HAP-1 (cell line): ENCODE measurements at regions not wholly inside any gene's neighbourhood (a gene's known extent, or its start where the extent isn't known, plus 50 kb on each side); places are given as distances from the start of the nearest gene placed in this dataset.

ENCODE experiments used
- DNase-seq, 2 experiments: peaks; one replicate each; pipeline ENCODE4 v3.0.0-alpha.2; 2016 to 2020; ENCODE audit warnings: low spot score in 2 of 2
- H3K27me3 ChIP-seq: fragments of 250-450 bp; sonication (Bioruptor Pico); 2 replicates; pipeline ENCODE4 v1.5.1; 2020; ENCODE audit warnings: low read depth, mild to moderate bottlenecking, moderate library complexity
- H3K36me3 ChIP-seq: fragments of 250-450 bp; sonication (Bioruptor Pico); replicated peaks from 2 replicates; pipeline ENCODE4 v1.5.1; 2020; ENCODE audit warnings: mild to moderate bottlenecking
- H3K4me1 ChIP-seq: fragments of 250-450 bp; sonication (Bioruptor Pico); 2 replicates; pipeline ENCODE4 v1.5.1; 2020; ENCODE audit warnings: mild to moderate bottlenecking
- H3K4me3 ChIP-seq: fragments of 250-450 bp; sonication (Bioruptor Pico); 2 replicates; pipeline ENCODE4 v1.5.1; 2020; ENCODE audit warnings: mild to moderate bottlenecking, moderate library complexity
- H3K9me3 ChIP-seq: fragments of 250-450 bp; sonication (Bioruptor Pico); 2 replicates; pipeline ENCODE4 v1.5.1; 2020; ENCODE audit warnings: mild to moderate bottlenecking, moderate library complexity
- in situ Hi-C: fragments of 300-500 bp; cut with MboI; formaldehyde crosslinking; loops from 3 replicates; pipeline ENCODE4 v1.14.3; 2020; ENCODE audit warnings: low sequenced_read_pairs, inconsistent platforms, mixed read lengths

- no peak overlapping the region for H3K4me3 ChIP-seq
- in situ Hi-C loops: no loop called here
- H3K36me3 ChIP-seq: no peaks in the 10 kb centered on the region
- H3K4me1 ChIP-seq: no peaks in the 10 kb centered on the region
- no peaks in the 10 kb centered on the region for H3K9me3 ChIP-seq
- DNase-seq: peak in 1 of 2 experiments; percentile 13
- no peaks in the 10 kb centered on the region for H3K27me3 ChIP-seq
These were observed 383.5 kb downstream of the TLE4 start for GRCh38 chr9:79955300-79955699.

GRCh38 chr9:79953908-79954307 lies 382.1 kb downstream of the TLE4 start:
- no peaks in the 10 kb centered on the region for H3K4me1 ChIP-seq
- H3K27me3 ChIP-seq: no peaks in the 10 kb centered on the region
- no peak overlapping the region for H3K4me3 ChIP-seq
- DNase-seq: no peak
- H3K9me3 ChIP-seq: no peaks in the 10 kb centered on the region
- in situ Hi-C loops: no loop called here
- H3K36me3 ChIP-seq: no peaks in the 10 kb centered on the region

GRCh38 chr9:79952401-79952800 lies 380.6 kb downstream of the TLE4 start:
- Histone ChIP-seq H3K4me1 (no peaks in the 10 kb centered on the region), H3K27me3 (no peaks in the 10 kb centered on the region), H3K9me3 (no peaks in the 10 kb centered on the region), H3K4me3 (no peak overlapping the region), H3K36me3 (no peaks in the 10 kb centered on the region)
- in situ Hi-C loops: no loop called here
- DNase-seq: no peak

- H3K4me3 ChIP-seq: no peak overlapping the region
- H3K4me1 ChIP-seq: peaks cover 5% of the 10 kb centered on the region; the same call in 1 of the 2 replicates
- H3K9me3 ChIP-seq: no peaks in the 10 kb centered on the region
- no peak for DNase-seq
- no peaks in the 10 kb centered on the region for H3K36me3 ChIP-seq
- in situ Hi-C loops: loop anchor here (25.0 kb wide), 1 partner anchor 91 kb away; no protein-coding TSS in a partner anchor
- H3K27me3 ChIP-seq: no peaks in the 10 kb centered on the region
These were observed 374.9 kb downstream of the TLE4 start for GRCh38 chr9:79946712-79947111.

GRCh38 chr9:79945495-79945894 lies 373.7 kb downstream of the TLE4 start:
- Histone ChIP-seq H3K4me3 (no peak overlapping the region), H3K27me3 (no peaks in the 10 kb centered on the region), H3K9me3 (no peaks in the 10 kb centered on the region), H3K36me3 (no peaks in the 10 kb centered on the region), H3K4me1 (peaks cover 5% of the 10 kb centered on the region; the same call in 1 of the 2 replicates)
- in situ Hi-C loops: loop anchor here (25.0 kb wide), 1 partner anchor 92 kb away; no protein-coding TSS in a partner anchor
- DNase-seq: no peak

GRCh38 chr9:79945016-79945415 lies 373.3 kb downstream of the TLE4 start:
- no peak overlapping the region for H3K4me3 ChIP-seq
- no peaks in the 10 kb centered on the region for H3K36me3 ChIP-seq
- DNase-seq: no peak
- peaks cover 5% of the 10 kb centered on the region; the same call in 1 of the 2 replicates for H3K4me1 ChIP-seq
- in situ Hi-C loops: loop anchor here (25.0 kb wide), 1 partner anchor 92 kb away; no protein-coding TSS in a partner anchor
- no peaks in the 10 kb centered on the region for H3K27me3 ChIP-seq
- no peaks in the 10 kb centered on the region for H3K9me3 ChIP-seq

GRCh38 chr9:79940919-79941318 lies 369.2 kb downstream of the TLE4 start:
- H3K27me3 ChIP-seq: no peaks in the 10 kb centered on the region
- H3K4me1 ChIP-seq: peaks cover 5% of the 10 kb centered on the region; the same call in 1 of the 2 replicates
- H3K36me3 ChIP-seq: no peaks in the 10 kb centered on the region
- no peak overlapping the region for H3K4me3 ChIP-seq
- no peaks in the 10 kb centered on the region for H3K9me3 ChIP-seq
- DNase-seq: no peak
- in situ Hi-C loops: loop anchor here (25.0 kb wide), 1 partner anchor 96 kb away; no protein-coding TSS in a partner anchor

- no peaks in the 10 kb centered on the region for H3K36me3 ChIP-seq
- H3K4me3 ChIP-seq: no peak overlapping the region
- H3K4me1 ChIP-seq: peaks cover 4% of the 10 kb centered on the region; the same call in 1 of the 2 replicates
- no peak for DNase-seq
- no peaks in the 10 kb centered on the region for H3K9me3 ChIP-seq
- in situ Hi-C loops: loop anchor here (25.0 kb wide), 1 partner anchor 97 kb away; no protein-coding TSS in a partner anchor
- no peaks in the 10 kb centered on the region for H3K27me3 ChIP-seq
These were observed 368.1 kb downstream of the TLE4 start for GRCh38 chr9:79939819-79940218.

GRCh38 chr9:79936336-79936735 lies 364.6 kb downstream of the TLE4 start:
- in situ Hi-C loops: loop anchor here (25.0 kb wide), 1 partner anchor 101 kb away; no protein-coding TSS in a partner anchor
- no peak for DNase-seq
- H3K4me1 ChIP-seq: no peaks in the 10 kb centered on the region; the same call in 1 of the 2 replicates
- no peak overlapping the region for H3K4me3 ChIP-seq
- no peaks in the 10 kb centered on the region for H3K36me3 ChIP-seq
- H3K9me3 ChIP-seq: no peaks in the 10 kb centered on the region
- no peaks in the 10 kb centered on the region for H3K27me3 ChIP-seq

GRCh38 chr9:79929285-79929684 lies 357.5 kb downstream of the TLE4 start:
- H3K27me3 ChIP-seq: no peaks in the 10 kb centered on the region
- H3K36me3 ChIP-seq: no peaks in the 10 kb centered on the region
- in situ Hi-C loops: loop anchor here (25.0 kb wide), 1 partner anchor 108 kb away; no protein-coding TSS in a partner anchor
- no peaks in the 10 kb centered on the region for H3K9me3 ChIP-seq
- peak in 1 of 2 experiments; percentile 78 for DNase-seq
- peaks cover 18% of the 10 kb centered on the region for H3K4me1 ChIP-seq
- H3K4me3 ChIP-seq: no peak overlapping the region

GRCh38 chr9:79928661-79929223 lies 357.0 kb downstream of the TLE4 start:
- no peak overlapping the region for H3K4me3 ChIP-seq
- H3K9me3 ChIP-seq: no peaks in the 10 kb centered on the region
- in situ Hi-C loops: loop anchor here (25.0 kb wide), 1 partner anchor 109 kb away; no protein-coding TSS in a partner anchor
- no peak for DNase-seq
- H3K4me1 ChIP-seq: peaks cover 18% of the 10 kb centered on the region
- H3K27me3 ChIP-seq: no peaks in the 10 kb centered on the region
- H3K36me3 ChIP-seq: no peaks in the 10 kb centered on the region

GRCh38 chr9:79925326-79925725 lies 353.6 kb downstream of the TLE4 start:
- H3K27me3 ChIP-seq: no peaks in the 10 kb centered on the region
- H3K9me3 ChIP-seq: no peaks in the 10 kb centered on the region
- in situ Hi-C loops: loop anchor here (25.0 kb wide), 1 partner anchor 112 kb away; no protein-coding TSS in a partner anchor
- no peak overlapping the region for H3K4me3 ChIP-seq
- DNase-seq: no peak
- peaks cover 18% of the 10 kb centered on the region for H3K4me1 ChIP-seq
- H3K36me3 ChIP-seq: no peaks in the 10 kb centered on the region

GRCh38 chr9:79924836-79925235 lies 353.1 kb downstream of the TLE4 start:
- DNase-seq: no peak
- Histone ChIP-seq H3K4me1 (peaks cover 17% of the 10 kb centered on the region), H3K36me3 (no peaks in the 10 kb centered on the region), H3K27me3 (no peaks in the 10 kb centered on the region), H3K4me3 (no peak overlapping the region), H3K9me3 (no peaks in the 10 kb centered on the region)
- in situ Hi-C loops: loop anchor here (25.0 kb wide), 1 partner anchor 112 kb away; no protein-coding TSS in a partner anchor

- Histone ChIP-seq H3K36me3 (no peaks in the 10 kb centered on the region), H3K4me1 (no peaks in the 10 kb centered on the region), H3K4me3 (no peak overlapping the region), H3K9me3 (no peaks in the 10 kb centered on the region), H3K27me3 (no peaks in the 10 kb centered on the region)
- no peak for DNase-seq
- in situ Hi-C loops: no loop called here
These were observed 345.7 kb downstream of the TLE4 start for GRCh38 chr9:79917421-79917820.
